HG02943 (cell line): ENCODE measurements at regions not wholly inside any gene's neighbourhood (a gene's known extent, or its start where the extent isn't known, plus 50 kb on each side); places are given as distances from the start of the nearest gene placed in this dataset.
"Not testable (repeated sequence)": the region's sequence is repeated elsewhere in the genome, so short reads cannot be mapped to it uniquely, and the experiment has no call there.

ENCODE experiments used
- ATAC-seq: cut with Tn5 transposase; IDR thresholded peaks from one replicate; pipeline ENCODE4 v1.9.1; 2021; ENCODE audit warnings: mild to moderate bottlenecking, low read depth, moderate library complexity; ENCODE audit not compliant: unreplicated experiment

- not testable (repeated sequence) for ATAC-seq
Measured at GRCh38 chr13:50256536-50257321, 241.5 kb downstream of the KCNRG start.

DNA sequence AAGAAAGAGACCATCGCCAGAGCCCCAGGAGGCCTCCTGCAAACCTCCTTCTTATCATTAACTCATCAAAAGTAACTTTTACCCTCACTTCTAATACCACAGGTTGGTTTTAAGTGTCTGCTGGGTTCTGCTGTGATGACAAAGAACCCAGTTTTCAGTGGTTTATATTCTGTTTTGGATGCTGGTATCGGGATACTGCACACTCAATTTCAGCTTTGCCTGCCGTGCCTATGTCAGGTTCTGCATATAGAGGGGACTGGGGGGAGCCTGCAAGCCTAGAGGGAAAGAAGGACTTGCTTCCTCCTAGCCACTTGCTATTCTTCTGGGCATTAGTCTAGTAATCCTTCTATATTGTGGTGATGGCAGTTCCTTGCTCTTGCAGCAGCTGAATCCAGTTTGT lies 242.4 kb downstream of the KCNRG start:
- no peak for ATAC-seq

DNA sequence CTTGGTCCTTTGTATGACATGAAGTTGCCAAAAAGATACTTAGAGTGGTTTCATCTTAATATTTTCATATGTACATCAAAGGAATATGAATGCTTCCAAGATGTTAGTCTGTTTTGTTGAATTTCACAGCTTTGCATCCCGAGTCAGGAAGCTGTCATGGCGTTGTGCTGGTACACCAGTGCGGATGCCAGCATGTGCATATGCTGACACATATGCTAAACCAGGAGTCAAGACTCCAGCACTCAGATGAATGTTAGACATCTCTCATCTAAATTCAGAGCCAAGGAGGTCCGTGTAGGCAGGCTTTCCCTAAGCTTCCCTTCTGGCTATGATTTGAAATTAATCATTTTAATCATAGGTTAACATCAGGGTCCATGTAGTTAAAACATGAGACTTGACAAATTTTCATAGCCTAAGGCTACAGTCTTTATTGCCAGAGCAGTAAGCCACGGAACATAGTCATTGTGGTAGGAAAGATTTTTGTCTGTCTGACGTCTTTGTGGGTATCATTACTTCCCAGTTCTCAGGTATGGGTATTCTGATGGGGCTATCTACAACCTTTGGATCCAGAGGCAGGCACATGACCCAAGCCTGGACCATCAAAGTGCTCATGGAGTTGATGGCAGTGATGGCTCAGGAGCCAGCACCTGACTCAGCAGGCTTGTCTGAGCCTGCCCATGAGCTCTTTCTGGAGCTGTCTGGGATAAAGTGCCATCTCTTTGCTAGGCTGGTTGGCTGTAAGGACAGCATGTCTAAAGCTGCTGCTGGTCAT lies 246.1 kb downstream of the KCNRG start:
- no peak for ATAC-seq

DNA sequence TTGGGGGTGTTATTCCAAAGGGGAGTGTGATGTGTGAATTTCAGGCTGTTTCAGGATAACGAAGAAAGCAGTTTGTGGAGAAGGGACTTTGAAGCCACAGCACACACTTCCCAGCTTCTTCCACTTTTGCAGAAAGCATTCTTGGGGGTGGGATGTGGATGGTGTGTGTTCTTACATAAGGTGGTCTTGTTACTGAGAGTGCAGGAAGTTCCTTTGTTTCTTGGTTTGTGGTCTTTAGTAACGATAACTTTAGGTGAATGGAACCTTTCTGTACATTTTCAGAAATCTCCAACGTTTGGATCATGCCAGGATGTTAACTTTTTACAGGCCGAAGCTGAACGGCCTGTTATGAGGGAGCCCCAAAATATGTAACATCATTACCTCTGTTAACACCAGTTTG lies 251.8 kb downstream of the KCNRG start:
- no peak for ATAC-seq

DNA sequence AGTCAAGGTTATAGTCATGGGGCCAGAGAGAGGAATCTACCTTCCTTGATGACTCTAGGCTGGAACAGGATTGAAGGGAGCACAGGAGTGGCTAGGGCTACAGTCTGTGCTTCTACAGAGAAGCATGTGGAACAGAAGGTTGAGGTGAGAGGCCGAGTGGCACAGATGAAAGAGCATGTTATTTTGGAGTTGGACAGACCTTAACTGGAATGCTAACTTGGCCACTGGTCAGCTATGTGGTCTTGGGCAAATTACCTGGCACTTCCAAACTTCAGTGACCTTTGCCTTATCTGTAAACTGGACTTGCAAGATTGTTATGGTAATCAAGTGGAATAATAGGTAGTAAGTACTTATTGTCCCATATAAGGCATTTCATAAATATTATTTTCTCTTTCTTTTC lies 252.7 kb downstream of the KCNRG start:
- no peak for ATAC-seq

DNA sequence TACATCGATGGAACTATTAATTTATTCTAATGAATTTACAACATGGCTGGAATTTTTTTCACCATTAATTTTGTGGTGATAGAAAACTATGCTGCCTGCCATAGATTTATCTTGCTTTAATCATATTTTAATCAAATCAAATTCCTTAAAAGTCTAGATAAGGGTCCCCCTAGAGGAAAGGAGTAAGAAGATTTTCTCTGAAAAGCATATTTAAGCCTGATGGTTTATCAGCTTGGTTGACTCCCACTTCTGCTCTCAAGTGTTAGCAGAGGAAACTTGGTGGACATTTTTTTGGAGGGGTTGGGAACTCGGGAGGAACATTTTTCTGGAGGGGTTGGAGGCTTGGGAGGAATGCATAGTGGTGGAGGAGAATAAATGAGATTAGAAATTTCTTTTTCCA lies 253.3 kb downstream of the KCNRG start:
- ATAC-seq: no peak

DNA sequence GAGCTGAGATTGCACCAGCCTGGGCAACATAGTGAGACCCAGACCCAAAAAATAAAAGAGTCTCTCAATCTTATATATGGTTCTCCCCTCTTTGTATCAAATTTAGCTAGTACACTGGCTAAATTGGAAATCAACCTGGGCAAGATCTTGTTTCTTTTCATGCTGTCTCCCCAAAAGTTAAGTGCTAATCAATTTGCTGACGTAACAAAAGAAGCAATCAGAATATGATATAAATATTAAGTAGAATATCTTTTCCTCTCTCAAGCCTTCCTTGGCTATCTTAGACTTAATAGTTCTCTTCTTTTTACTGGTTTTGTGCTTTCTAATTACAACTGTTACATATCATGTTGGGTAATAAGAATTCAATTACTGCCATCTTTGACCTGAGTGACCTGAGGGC lies 258.9 kb downstream of the KCNRG start:
- ATAC-seq: no peak

DNA sequence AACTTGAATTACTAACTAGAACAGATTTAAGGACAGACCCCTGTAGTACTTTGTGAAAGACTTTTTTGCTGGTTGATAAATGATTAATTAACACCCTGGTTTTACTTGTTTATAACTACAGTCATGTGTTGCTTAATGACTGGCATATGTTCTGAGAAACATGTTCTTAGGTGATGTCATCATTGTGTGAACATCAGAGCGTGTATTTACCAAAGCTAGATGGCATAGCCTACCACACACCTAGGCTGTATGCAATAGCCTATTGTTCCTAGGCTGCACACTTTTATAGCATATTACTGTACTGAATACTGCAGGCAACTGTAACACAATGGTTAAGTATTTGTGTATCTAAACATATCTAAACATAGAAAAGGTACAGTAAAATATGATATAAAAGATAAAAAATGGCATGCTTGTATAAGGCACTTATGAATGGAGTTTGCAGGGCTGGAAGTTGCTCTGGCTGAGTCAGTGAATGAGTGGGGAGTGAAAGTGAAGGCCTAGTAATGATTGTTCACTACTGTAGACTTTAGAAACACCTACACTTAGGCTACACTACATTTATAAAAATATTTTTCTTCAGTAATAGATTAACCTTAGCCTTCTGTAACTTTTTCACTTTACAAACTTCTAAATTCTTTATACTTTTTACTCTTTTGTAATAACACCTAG lies 260.3 kb downstream of the KCNRG start:
- ATAC-seq: no peak

DNA sequence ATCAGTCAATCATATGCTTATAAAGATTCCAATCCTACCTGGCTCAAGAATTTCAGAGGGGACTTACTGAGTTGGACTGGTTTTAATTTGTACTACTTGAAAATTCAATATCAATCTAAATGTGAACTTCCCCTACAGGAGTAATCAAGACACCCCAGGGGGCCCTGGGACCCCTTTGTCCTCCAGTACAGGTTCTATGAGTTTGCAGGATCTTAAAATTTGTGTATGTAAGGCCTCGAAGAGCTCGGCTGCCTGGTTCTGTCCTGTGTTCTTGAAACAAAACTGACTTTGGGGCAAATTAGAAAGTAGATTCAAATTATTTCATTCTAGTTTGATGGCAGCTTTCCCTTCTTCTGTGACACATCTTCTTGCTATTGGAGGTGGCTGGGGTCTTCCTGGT lies 261.3 kb downstream of the KCNRG start:
- no peak for ATAC-seq

GRCh38 chr13:50277127-50277526 lies 261.9 kb downstream of the KCNRG start:
- ATAC-seq: no peak

GRCh38 chr13:50277906-50278305 lies 262.7 kb downstream of the KCNRG start:
- ATAC-seq: no peak

DNA sequence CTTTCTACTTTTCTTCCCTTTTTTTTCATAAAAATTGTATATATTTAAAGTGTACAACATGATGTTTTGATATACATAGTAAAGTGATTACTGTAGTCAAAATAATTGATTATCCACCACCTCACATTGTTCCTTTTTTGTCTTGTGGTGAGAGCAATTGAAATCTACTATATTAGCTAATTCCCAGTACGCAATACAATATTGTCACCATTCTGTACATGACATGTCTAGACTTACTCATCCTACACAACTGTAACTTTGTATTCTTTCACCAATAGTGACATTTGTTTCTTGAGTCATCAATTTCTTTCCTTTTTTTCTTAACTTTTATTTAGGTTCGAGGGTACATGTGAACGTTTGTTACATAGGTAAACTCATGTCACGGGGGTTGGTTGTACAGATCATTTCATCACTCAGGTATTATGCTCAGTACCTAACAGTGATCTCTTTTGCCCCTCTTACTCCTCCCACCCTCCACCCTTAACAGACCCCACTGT lies 265.2 kb downstream of the KCNRG start:
- no peak for ATAC-seq

DNA sequence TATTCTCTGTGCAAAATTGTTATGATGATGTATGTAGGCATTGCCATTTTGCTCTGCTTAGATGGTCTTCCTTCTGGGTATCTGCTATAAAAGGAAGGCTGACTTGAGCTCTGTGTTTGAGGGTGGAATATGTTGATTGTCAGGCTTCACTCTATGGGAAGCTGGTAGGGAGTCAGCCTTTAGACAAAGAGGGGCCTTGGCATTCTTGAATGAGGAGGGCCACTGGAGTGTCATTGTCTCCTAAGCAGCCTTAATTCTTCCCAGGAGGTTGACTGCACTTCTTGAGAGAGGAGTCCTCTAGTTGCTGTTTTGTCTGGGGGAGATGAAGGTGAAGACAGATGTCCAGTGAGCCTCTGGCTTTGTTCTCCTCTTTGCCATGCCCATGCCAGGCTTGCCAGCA lies 266.8 kb downstream of the KCNRG start:
- no peak for ATAC-seq

- no peak for ATAC-seq
Measured at GRCh38 chr13:50283017-50283416, 267.8 kb downstream of the KCNRG start.

GRCh38 chr13:50284540-50284939 lies 269.3 kb downstream of the KCNRG start:
- no peak for ATAC-seq

DNA sequence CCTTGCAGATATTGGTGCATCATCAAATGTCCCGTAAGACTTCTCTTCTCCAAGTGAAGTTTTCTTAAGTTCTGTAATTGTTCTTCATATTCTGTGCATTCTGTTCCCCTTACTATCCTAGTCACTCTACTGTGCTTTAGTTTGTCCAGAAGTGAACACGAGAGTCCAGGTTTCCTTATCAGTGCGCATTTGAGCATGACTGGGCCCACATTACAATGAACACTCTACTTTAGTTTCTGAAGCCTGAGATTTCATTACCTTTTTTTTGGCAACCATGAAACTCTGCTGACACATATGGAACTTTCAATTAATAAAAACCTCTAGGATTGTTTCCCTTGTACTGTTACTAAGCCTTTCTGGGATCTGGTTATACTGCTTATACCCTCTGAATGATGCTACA lies 270.0 kb downstream of the KCNRG start:
- ATAC-seq: no peak

DNA sequence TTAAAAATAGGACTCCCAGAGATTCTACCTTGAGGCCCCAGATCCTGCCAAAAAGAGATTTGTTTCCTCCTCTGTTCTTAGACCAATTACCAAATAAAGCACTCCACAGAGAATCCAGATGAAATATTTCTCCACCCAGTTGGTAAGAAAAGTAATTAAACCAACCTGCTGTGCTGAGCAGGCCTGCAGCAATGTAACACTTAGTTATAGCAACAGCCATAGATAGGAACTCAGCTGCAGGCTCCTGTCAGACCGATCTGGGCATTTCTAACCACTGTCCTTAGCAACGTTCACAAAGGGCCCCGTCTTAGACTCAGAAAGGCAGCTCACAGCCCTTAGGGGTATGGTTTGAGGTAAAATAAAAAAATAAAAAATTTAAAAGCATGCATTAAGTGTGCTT lies 271.1 kb downstream of the KCNRG start:
- no peak for ATAC-seq

DNA sequence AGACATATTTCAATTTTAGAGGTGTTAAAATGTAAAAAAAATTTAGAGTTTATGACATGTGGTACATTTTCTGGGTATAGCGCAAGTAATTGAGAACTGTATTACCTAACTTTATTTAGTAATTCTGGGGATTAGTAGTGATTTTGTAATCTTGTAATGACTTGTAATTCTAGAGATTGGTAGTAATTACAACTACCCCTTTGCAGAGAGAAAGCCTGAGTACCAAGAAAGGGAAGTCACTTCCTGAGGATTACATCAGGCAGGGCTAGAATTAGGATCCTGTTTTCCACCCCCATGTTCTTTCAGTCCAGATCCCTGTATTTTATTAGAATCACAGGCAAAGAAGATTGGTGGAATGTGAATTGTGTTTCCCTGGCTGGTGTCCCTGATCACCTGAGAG lies 274.9 kb downstream of the KCNRG start:
- no peak for ATAC-seq

- no peak for ATAC-seq
Measured at GRCh38 chr13:50291611-50292010, 276.4 kb downstream of the KCNRG start.

- ATAC-seq: no peak
Measured at GRCh38 chr13:50292081-50292480, 276.8 kb downstream of the KCNRG start.

DNA sequence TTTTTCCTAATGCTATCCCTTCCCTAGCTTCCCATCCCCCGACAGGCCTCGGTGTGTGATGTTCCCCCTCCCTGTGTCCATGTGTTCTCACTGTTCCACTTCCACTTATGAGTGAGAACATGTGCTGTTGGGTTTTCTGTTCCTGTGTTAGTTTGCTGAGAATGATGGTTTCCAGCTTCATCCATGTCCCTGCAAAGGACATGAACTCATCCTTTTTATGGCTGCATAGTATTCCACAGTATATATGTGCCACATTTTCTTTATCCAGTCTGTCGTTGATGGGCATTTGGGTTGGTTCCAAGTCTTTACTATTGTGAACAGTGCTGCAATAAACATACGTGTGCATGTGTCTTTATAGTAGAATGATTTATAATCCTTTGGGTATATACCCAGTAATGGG lies 279.2 kb downstream of the KCNRG start:
- not testable (repeated sequence) for ATAC-seq
